SJCRH30 (cell line): ENCODE measurements at regions not wholly inside any gene's neighbourhood (a gene's known extent, or its start where the extent isn't known, plus 50 kb on each side); places are given as distances from the start of the nearest gene placed in this dataset.

Experiments used
- DNase-seq, 2 experiments: peaks; one replicate each; pipeline ENCODE4 v3.0.0-alpha.2; 2015 to 2020
- H3K27ac ChIP-seq: fragments of 250-450 bp; sonication (Bioruptor Pico); 2 replicates; pipeline ENCODE4 v1.5.1; 2020; ENCODE audit warnings: mild to moderate bottlenecking, moderate library complexity
- H3K27me3 ChIP-seq: fragments of 250-450 bp; sonication (Bioruptor Pico); 2 replicates; pipeline ENCODE4 v1.5.1; 2020; ENCODE audit warnings: mild to moderate bottlenecking, moderate library complexity
- H3K36me3 ChIP-seq: fragments of 250-450 bp; sonication (Bioruptor Pico); 2 replicates; pipeline ENCODE4 v1.5.1; 2020; ENCODE audit warnings: mild to moderate bottlenecking, moderate library complexity
- H3K4me1 ChIP-seq: fragments of 250-450 bp; sonication (Bioruptor Pico); 2 replicates; pipeline ENCODE4 v1.5.1; 2020; ENCODE audit warnings: mild to moderate bottlenecking, moderate library complexity
- H3K4me3 ChIP-seq: fragments of 250-450 bp; sonication (Bioruptor Pico); 2 replicates; pipeline ENCODE4 v1.5.1; 2020; ENCODE audit warnings: mild to moderate bottlenecking, moderate library complexity
- H3K9me3 ChIP-seq: fragments of 250-450 bp; sonication (Bioruptor Pico); replicated peaks from 2 replicates; pipeline ENCODE4 v1.5.1; 2020; ENCODE audit warnings: mild to moderate bottlenecking, moderate library complexity

DNA sequence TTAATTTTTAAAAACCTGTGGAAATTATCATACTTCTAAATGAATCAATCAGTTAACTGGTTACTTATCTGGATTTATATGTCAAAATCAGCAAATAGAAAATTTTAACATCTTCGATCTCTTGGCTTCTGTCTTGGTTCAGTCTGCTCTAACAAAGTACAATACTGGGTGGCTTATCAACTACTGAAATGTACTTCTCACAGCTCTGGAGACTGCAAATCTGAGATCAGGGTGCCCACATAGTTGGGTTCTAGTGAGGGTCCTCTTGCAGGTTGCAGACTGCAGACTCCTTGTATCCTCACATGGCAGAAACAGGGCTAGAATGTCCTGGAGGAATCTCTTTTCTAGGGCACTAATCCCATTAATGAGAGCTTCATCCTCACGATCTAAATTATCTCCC is 1851.6 kb upstream of the TENM3 start:
- no peak overlapping the region for H3K4me3 ChIP-seq
- DNase-seq = no peak
- no peaks in the 10 kb centered on the region for H3K27me3 ChIP-seq
- H3K9me3 ChIP-seq = no peaks in the 10 kb centered on the region
- no peaks in the 10 kb centered on the region for H3K36me3 ChIP-seq
- H3K4me1 ChIP-seq = no peaks in the 10 kb centered on the region
- no peak overlapping the region for H3K27ac ChIP-seq

DNA sequence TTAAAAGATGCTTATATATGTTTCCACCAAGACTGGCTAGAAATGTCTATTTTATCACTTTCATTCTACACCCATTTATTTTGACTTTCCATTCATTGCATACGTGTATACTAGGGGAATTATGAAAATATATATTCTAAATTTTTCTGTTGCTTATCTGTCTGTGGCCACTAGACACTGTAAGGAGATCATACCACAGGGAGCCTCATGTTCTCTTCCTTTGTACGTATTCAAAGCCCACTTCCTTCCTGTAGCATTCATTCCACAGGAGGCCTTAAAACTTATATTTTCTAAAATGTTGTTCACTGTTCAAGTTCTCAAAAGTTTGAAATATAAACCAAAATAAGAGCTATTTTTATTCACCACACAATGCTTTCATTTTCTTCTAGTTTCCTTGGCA is 1848.9 kb upstream of the TENM3 start:
- no peak overlapping the region for H3K4me3 ChIP-seq
- H3K36me3 ChIP-seq = no peaks in the 10 kb centered on the region
- H3K27me3 ChIP-seq = no peaks in the 10 kb centered on the region
- DNase-seq = no peak
- no peak overlapping the region for H3K27ac ChIP-seq
- no peaks in the 10 kb centered on the region for H3K4me1 ChIP-seq
- no peaks in the 10 kb centered on the region for H3K9me3 ChIP-seq

DNA sequence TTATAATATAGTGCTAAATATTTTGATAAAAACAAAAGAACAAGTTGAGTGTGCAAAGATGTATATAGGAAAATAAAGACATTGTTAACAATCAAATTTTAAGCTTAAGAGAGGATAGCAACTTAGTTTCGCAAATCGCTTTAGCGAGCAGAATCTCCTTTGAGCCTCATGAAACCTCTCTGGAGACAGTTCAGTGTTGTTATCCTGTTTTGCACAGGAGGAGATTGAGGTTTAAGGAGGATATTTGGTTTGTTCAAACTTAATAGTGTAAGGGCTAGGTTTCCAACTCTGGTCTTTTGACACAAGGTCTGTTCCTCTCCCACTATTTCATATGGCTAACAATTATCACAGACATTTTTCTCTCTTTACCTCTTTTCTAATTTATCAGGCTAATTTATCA is 1848.5 kb upstream of the TENM3 start:
- DNase-seq = no peak
- Histone ChIP-seq H3K36me3 (no peaks in the 10 kb centered on the region), H3K27ac (no peak overlapping the region), H3K27me3 (no peaks in the 10 kb centered on the region), H3K9me3 (no peaks in the 10 kb centered on the region), H3K4me3 (no peak overlapping the region), H3K4me1 (no peaks in the 10 kb centered on the region)

DNA sequence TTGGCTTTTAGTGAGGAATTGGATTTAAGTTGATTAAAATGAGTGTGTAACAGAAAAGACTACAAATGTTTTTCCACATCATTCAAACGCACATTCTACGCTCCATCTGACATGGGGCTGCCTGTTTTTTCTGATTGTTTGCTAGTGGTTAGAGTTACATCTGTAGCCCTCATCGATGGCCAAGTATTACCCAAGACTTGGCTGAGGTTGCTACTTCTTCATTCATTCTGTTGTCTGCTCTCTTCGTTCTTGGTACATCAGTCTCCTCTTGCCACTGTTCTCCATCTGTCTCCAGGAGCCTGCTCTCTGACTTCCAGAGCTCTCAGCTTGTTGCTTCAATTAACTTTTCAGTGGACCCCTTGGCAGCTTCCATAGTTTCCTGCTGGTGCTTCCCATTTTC is 1844.6 kb upstream of the TENM3 start:
- Histone ChIP-seq H3K36me3 (no peaks in the 10 kb centered on the region), H3K4me3 (no peak overlapping the region), H3K27ac (no peak overlapping the region), H3K27me3 (no peaks in the 10 kb centered on the region), H3K4me1 (no peaks in the 10 kb centered on the region), H3K9me3 (no peaks in the 10 kb centered on the region)
- no peak for DNase-seq

DNA sequence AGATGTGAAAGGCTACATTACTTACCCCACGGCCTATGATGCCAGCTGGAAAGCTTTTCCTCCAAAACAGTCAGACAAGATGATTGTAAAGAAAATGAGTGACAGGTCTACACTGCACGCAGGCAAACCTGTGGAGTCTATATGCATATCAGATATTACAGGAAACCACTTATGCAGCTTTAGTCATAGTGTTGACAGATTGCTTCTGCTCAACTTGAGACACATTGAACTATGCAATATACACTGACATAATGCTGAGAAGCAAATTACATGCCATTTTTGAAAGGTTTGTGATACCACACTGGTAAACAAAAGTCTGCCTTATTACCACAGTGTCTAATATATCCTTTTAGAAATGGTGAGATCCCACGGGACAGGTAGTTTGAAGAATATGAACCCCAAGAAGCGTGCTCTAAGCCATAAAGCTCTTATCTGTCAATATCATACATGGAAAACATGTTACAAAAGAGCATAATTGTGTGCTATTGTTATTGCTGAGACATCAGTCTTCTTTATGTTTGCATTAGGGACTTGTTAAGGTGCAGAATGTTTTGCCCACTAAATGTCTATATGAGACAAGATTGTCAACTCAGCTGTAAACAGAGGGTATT is 1835.8 kb upstream of the TENM3 start:
- Histone ChIP-seq H3K9me3 (no peaks in the 10 kb centered on the region), H3K4me3 (no peak overlapping the region), H3K27ac (no peak overlapping the region), H3K36me3 (no peaks in the 10 kb centered on the region), H3K27me3 (no peaks in the 10 kb centered on the region), H3K4me1 (no peaks in the 10 kb centered on the region)
- no peak for DNase-seq

DNA sequence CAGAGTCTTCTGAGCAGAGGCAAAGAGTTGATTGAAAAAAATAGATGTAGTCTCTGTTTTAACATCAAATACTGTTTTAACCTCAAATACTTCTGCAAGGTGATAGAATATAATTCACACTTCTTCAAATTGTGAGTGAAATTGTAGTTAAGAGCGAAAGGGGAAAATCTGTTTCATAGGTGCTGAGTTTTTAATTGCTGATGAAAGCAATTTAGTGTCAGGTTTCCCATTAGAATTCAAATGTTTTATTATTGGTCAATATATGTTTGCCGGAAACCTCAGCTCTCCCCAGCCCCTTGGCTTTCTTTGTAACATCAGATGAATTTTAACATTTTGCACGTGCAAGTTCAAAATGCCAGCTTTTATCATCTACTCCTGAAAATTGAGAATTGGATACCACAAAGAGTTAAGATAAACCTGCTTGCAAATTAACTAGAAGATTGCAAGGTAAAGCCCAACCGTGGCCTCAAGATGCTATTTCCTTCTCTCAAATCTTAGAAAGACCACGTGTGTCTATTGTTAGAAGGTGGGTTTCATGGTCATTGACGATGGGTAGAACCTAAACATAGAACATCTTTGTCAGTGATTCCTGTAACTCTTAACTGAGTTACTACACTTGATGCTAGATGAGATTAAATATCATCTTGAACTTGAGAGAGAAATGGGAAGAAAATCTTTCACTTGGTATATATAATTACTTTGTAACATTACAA is 1824.2 kb upstream of the TENM3 start:
- no peak overlapping the region for H3K4me3 ChIP-seq
- H3K4me1 ChIP-seq = no peaks in the 10 kb centered on the region
- H3K27me3 ChIP-seq = no peaks in the 10 kb centered on the region
- no peaks in the 10 kb centered on the region for H3K36me3 ChIP-seq
- no peak for DNase-seq
- no peaks in the 10 kb centered on the region for H3K9me3 ChIP-seq
- no peak overlapping the region for H3K27ac ChIP-seq

DNA sequence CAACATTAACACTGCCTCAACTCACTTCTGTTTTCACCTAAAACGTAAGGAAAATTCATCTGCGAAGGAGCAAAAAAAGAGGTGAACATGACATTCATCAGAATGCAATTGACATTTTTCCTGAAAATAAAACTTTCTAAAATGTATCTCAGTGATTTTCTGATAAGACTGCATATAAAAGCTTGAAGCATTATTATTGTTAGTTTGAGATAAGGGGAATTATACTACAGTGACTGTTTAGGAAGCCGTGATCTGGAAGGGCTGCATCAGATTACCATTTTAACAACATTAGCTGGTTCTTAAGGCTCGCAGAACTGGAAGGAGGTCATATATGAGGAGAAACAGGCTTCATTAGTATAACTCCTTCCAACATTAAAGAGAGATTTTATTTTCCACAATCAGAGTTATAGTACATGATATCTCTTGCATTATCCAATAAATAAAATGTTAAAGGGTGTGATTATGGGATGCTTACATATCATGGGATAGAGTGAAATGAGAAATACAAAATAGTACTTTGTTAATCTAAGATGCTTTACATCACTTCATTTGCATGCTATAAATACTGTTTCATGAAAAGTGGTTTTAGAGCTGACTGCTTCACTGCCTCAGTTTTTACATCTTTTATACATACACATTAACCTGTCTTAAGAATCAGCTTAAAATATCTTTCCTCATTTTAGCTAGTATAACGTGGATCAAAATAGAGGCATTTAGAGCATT is 1820.1 kb upstream of the TENM3 start:
- Histone ChIP-seq H3K36me3 (no peaks in the 10 kb centered on the region), H3K27ac (no peak overlapping the region), H3K4me3 (no peak overlapping the region), H3K9me3 (no peaks in the 10 kb centered on the region), H3K27me3 (no peaks in the 10 kb centered on the region), H3K4me1 (no peaks in the 10 kb centered on the region)
- no peak for DNase-seq

DNA sequence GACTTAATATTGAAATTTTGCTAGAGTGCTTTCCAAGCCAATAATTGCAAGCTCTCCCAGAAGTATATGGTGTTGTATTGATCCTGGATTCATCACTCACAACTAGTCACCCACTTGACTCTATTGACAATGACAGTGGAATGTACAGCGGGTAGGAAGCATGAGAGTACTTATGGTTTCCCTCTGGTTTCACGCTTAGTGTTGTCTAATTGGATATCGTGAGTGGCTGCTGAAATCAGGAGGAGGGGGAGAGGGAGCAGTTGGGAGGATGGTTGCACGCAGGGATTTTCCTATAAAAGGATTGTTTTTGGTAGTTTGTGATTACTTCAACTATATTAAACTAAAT is 1819.5 kb upstream of the TENM3 start:
- no peak for DNase-seq
- no peaks in the 10 kb centered on the region for H3K27me3 ChIP-seq
- H3K27ac ChIP-seq = no peak overlapping the region
- H3K4me3 ChIP-seq = no peak overlapping the region
- no peaks in the 10 kb centered on the region for H3K4me1 ChIP-seq
- H3K9me3 ChIP-seq = no peaks in the 10 kb centered on the region
- H3K36me3 ChIP-seq = no peaks in the 10 kb centered on the region

DNA sequence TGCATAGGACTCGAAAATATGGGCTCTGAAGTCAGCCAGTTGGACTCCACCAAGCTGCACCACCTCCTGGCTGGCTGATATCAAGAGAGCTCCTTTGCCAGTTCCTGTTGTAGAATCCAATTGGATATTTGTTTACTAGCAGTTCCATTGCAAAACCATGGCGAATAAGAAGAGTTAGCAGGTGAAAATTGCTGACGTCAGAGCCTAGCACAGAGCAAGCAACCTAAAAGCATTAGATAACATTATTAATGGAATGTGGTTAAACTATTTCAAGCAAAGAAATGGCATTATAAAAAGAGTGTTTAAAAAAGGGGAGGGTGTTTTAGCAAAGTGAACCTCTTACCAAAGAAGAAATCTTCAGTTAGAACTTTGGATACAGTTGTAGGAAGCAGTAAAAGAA is 1816.3 kb upstream of the TENM3 start:
- DNase-seq = no peak
- H3K36me3 ChIP-seq = no peaks in the 10 kb centered on the region
- no peak overlapping the region for H3K27ac ChIP-seq
- no peaks in the 10 kb centered on the region for H3K4me1 ChIP-seq
- H3K4me3 ChIP-seq = no peak overlapping the region
- H3K9me3 ChIP-seq = no peaks in the 10 kb centered on the region
- H3K27me3 ChIP-seq = no peaks in the 10 kb centered on the region

DNA sequence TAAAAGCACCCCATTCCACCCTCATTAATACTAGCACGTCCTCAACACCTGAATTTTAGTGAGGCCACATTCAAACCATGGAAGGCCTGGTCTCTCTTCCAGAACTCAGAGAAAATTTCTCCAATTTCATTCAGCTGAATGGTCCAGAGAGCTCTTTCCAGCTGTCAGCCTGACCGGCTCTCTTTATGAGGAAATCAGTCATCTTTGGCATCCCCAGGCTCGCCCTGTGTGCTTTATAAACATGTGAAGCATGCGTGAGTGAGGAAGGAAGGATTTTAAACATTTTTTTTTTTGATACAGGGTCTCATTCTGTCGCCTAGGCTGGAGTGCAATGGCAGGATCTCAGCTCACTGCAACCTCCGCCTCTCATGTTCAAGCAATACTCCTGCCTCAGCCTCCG is 1812.9 kb upstream of the TENM3 start:
- H3K27ac ChIP-seq = no peak overlapping the region
- no peaks in the 10 kb centered on the region for H3K27me3 ChIP-seq
- no peaks in the 10 kb centered on the region for H3K4me1 ChIP-seq
- no peak for DNase-seq
- H3K4me3 ChIP-seq = no peak overlapping the region
- no peaks in the 10 kb centered on the region for H3K36me3 ChIP-seq
- H3K9me3 ChIP-seq = no peaks in the 10 kb centered on the region

DNA sequence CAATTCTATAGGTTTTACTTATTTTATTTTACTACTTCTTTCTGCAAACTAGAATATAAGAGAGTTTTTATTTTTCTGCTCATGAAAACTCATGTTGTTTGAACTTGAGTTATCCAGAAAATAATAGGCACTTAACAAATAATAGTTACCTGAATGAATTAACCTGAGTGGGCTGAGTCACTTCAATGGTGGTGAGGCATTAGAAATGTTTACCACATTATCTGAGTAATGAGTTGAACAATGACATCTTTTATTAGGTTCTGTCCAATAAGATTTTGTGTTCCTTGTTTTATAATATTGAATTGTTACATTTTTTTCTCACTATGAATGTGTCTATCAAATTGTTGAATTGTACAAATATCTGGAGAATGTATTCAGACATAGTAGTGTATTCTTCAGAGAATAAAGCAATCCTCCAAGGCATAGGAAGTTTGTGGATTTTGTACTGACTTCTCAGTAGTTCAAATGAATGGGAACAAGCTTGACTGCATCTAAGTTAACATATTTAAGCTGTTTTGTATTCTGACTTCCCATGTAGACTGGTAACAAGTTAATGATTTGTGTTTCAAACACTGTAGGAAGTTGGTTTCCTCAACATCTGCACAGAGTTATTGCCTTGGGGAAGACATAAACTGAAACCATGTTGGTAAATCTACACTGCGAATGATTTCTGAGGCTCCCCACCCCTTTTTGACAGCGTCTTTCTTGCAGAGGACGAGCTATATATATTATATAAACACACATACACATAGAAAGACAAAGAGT is 1808.9 kb upstream of the TENM3 start:
- no peaks in the 10 kb centered on the region for H3K36me3 ChIP-seq
- no peak overlapping the region for H3K27ac ChIP-seq
- H3K27me3 ChIP-seq = no peaks in the 10 kb centered on the region
- no peak for DNase-seq
- H3K4me1 ChIP-seq = peaks cover 9% of the 10 kb centered on the region; the same call in 1 of the 2 replicates
- H3K9me3 ChIP-seq = no peaks in the 10 kb centered on the region
- H3K4me3 ChIP-seq = no peak overlapping the region

DNA sequence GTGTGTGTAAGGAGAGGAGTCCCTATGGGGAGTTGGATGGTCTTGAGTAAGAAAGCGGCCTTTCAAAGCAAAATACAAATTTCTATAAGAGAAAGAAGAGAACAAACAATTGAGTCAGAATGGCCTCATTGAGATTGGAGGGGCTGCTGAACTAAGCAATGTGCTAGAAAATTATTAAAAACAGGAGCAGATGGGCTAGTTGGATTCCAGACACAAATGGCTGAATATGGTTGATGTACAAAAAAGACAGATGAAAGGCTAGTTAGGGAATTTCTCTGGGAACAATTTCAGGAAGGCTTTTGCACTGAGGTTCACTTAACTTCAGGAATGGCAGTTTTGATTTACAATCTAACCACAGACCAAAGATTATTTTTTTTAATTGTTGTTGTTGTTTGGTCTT is 1806.8 kb upstream of the TENM3 start:
- Histone ChIP-seq H3K27me3 (no peaks in the 10 kb centered on the region), H3K9me3 (no peaks in the 10 kb centered on the region), H3K27ac (no peak overlapping the region), H3K4me3 (no peak overlapping the region), H3K36me3 (no peaks in the 10 kb centered on the region), H3K4me1 (peaks cover 9% of the 10 kb centered on the region; the same call in 1 of the 2 replicates)
- no peak for DNase-seq

DNA sequence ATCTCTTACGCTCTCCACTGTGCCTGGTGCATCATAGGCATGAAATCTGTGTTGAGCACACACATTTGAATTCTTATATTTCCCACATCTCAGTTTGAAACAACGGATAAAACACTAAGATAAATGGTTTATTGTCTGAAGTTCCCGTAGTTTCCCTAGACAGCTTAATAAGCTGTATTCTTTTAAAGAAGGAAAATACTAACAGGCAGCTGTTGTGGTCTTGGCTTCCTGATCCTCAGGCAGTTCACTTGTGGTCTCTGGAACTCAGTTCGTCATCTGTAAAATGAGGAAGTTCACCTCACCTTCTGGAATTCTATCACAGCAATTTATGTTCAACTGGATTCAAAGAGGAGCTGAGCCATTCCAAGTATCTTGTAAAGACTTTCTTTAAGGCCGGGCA is 1805.6 kb upstream of the TENM3 start:
- Histone ChIP-seq H3K4me3 (peak overlapping the region; percentile 13; the same call in 1 of the 2 replicates), H3K4me1 (peaks cover 9% of the 10 kb centered on the region; the same call in 1 of the 2 replicates), H3K9me3 (no peaks in the 10 kb centered on the region), H3K27me3 (no peaks in the 10 kb centered on the region), H3K27ac (peak overlapping the region; percentile 67), H3K36me3 (no peaks in the 10 kb centered on the region)
- peak; percentile 45 to 71 for DNase-seq

DNA sequence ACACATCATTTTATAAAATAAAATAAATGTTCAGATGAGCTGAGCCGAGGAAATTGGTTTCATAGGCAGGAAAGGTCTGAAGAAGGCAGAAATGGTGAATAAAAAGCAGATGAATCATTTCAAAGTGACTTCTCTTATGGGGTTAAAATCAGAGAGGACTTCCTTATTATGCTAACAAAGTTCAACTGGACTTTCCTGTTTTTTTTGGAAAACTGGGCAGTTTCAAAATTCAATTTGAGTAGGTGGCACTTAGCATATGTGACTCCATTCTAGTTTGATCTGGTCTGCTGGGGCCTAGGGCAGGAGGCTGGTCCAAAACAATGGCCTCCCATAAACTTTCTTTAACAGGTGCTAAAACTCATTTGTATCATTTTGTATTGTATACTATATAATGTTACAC is 1794.9 kb upstream of the TENM3 start:
- H3K4me1 ChIP-seq = no peaks in the 10 kb centered on the region
- H3K27ac ChIP-seq = no peak overlapping the region
- H3K36me3 ChIP-seq = no peaks in the 10 kb centered on the region
- H3K9me3 ChIP-seq = no peaks in the 10 kb centered on the region
- DNase-seq = no peak
- H3K27me3 ChIP-seq = no peaks in the 10 kb centered on the region
- H3K4me3 ChIP-seq = no peak overlapping the region

DNA sequence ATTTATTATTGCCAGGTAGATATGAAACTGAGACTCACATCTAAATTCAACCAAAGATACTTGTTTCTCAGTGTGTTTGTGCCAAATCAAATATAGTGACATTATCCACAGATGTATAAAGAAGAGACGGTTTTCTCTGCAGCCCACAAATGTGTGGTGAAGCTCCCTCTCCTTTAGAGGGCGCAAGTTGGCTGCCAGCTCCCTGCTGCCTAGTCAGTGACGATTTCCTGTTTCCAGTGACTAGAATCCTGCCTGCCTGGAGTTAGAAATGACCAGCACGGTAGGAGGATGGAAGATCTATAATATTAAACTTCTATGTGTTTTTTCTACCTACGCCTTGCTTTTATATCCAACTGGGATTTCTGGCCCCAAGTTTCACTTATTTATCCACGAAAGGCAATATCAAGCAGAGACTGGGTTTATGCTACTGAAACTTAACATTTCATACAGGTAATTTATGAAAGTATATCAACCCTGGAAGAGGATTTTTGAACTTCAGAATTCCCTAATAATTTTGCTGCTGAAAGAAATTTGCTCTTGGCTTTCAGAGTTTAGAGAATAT is 1793.7 kb upstream of the TENM3 start:
- no peaks in the 10 kb centered on the region for H3K4me1 ChIP-seq
- no peaks in the 10 kb centered on the region for H3K27me3 ChIP-seq
- H3K27ac ChIP-seq = no peak overlapping the region
- H3K9me3 ChIP-seq = no peaks in the 10 kb centered on the region
- no peaks in the 10 kb centered on the region for H3K36me3 ChIP-seq
- DNase-seq = peak; percentile 50 to 72
- peak overlapping the region; percentile 51 for H3K4me3 ChIP-seq
